Testis (tissue), 2 donors: ENCODE measurements at regions not wholly inside any gene's neighbourhood (a gene's known extent, or its start where the extent isn't known, plus 50 kb on each side); places are given as distances from the start of the nearest gene placed in this dataset.

Experiments
- DNase-seq: peaks from one replicate; pipeline ENCODE4 v3.0.0-alpha.2; 2019
- H3K27ac ChIP-seq, 2 donors: fragments of 200-600 bp; sonication (generic); one replicate each; pipeline ENCODE4 v1.5.1; 2019
- H3K27me3 ChIP-seq: fragments of 200-600 bp; sonication (generic); one replicate; pipeline ENCODE4 v1.5.1; 2019
- H3K36me3 ChIP-seq: fragments of 200-600 bp; sonication (generic); one replicate; pipeline ENCODE4 v1.5.1; 2017; ENCODE audit warnings: low read depth; ENCODE audit errors: missing control alignments
- H3K4me1 ChIP-seq: fragments of 200-600 bp; sonication (generic); one replicate; pipeline ENCODE4 v1.5.1; 2019
- H3K4me3 ChIP-seq, 2 donors: fragments of 200-600 bp; sonication (generic); one replicate each; pipeline ENCODE4 v1.5.1; 2017 to 2019
- H3K9me3 ChIP-seq: fragments of 200-600 bp; sonication (generic); one replicate; pipeline ENCODE4 v1.5.1; 2017
- CTCF ChIP-seq, 3 experiments: fragments of 450-650 bp in 2 of 3; fragments of 200-600 bp in 1 of 3; sonication (generic) in 1 of 3; IDR thresholded peaks; one replicate each; pipeline ENCODE4 v1.5.1; 2016 to 2019; ENCODE audit warnings: antibody characterized with exemption in 3 of 3, mild to moderate bottlenecking in 2 of 3, moderate library complexity in 1 of 3
- POLR2A ChIP-seq: fragments of 450-650 bp; IDR thresholded peaks from one replicate; pipeline ENCODE4 v1.6.1; 2017; ENCODE audit warnings: antibody characterized with exemption, mild to moderate bottlenecking, moderate library complexity
- WGBS, 2 donors: methylation state at CpG; one replicate each; pipeline ENCODE4 v1.1.5; 2018; 5-methylcytosine and 5-hydroxymethylcytosine counted together
- intact Hi-C: fragments of 100-400 bp; cut with DNase I; formaldehyde crosslinking; loops from one replicate; pipeline ENCODE4 v1.15.1; 2023; ENCODE audit warnings: low total_unique reads

DNA sequence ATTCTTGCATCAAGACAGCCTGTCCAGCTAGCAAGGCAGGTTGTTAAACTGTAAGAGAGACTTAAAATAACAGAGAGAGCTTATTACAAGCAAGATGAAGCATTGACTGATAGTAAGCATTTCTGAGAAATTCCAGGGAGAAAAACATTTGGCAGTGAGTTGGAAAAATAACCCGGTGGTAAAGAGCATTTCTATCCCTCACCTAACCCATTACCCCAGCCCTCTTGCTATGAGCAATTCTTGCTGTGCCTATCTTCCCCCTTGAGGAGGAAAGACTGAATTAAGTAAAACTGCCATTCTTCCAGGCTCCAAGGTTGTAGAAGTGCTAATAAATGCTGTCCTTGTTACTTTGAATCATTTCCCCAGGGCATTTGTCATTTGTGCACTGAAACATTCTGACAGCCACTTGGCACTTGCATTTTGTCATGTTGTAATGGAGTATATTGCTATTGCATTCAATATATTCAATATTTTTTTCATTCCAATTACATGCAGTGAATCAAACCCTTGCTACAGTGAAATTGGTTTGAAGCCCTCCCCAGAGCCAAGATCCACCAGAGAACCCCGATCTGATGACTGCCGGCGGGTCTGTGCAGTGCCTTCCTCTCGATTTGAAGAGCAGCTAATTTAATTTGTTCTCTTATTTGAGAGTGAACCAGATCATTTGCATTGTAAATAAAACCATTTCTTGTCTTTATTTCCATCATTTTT lies 291.1 kb downstream of the HIVEP2 start:
- Histone ChIP-seq H3K4me1 (no peaks in the 10 kb centered on the region), H3K27me3 (no peaks in the 10 kb centered on the region), H3K36me3 (no peaks in the 10 kb centered on the region), H3K4me3 (no peak overlapping the region), H3K27ac (no peak overlapping the region), H3K9me3 (no peaks in the 10 kb centered on the region)
- intact Hi-C loops = no loop called here
- 85 to 87% methylated on average over 5 of the region's 5 CpGs for WGBS, 2 donors
- no peak for DNase-seq
- no peak for TF ChIP-seq POLR2A
- no peak for TF ChIP-seq CTCF (IDR thresholded peaks at IDR 0.05)

DNA sequence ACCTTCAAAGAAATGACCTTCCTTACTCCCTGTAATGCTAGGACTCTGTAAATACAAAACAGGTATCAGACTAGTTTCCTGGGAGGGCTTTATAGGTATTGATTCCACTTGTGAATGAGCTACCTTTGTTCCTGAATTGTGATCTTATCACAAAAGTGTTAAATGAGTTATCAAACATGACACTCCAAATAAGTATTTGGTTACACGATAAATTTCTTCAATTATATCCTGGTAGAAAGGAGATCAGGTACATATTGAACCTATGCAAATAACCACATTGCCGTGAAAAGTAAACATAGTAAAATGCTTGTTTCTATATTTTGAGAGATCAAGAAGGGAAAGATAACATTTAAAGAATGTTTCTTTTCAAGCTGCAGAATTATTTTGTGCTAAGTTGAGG lies 285.3 kb downstream of the HIVEP2 start:
- no peak overlapping the region for H3K4me3 ChIP-seq
- no peaks in the 10 kb centered on the region for H3K9me3 ChIP-seq
- intact Hi-C loops = no loop called here
- no peak overlapping the region for H3K27ac ChIP-seq
- no peaks in the 10 kb centered on the region for H3K27me3 ChIP-seq
- DNase-seq = no peak
- no peaks in the 10 kb centered on the region for H3K4me1 ChIP-seq
- H3K36me3 ChIP-seq = no peaks in the 10 kb centered on the region
- WGBS, 2 donors = 36 to 70% methylated on average over 2 of the region's 2 CpGs
- TF ChIP-seq POLR2A (no peak), CTCF (IDR thresholded peaks at IDR 0.05) (no peak)

DNA sequence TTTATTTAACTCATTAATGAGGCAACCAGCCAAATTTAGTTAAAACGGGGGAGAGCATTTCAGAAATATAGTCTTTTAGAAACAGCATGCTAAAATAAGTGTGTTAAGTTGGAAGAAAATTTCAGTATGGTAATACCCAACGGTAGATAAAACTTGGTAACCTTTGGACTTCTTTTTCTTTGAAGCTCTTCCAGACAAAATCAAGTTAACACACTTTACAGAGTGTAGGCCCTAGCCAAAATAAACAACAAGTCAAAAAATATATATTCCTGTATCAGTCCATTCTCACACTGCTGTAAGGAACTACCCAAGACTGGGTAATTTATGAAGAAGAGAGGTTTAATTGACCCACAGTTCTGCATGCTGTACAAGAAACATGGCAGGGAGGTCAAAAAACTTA lies 279.6 kb downstream of the HIVEP2 start:
- Histone ChIP-seq H3K4me3 (no peak overlapping the region), H3K36me3 (no peaks in the 10 kb centered on the region), H3K4me1 (no peaks in the 10 kb centered on the region), H3K9me3 (no peaks in the 10 kb centered on the region), H3K27ac (no peak overlapping the region), H3K27me3 (no peaks in the 10 kb centered on the region)
- intact Hi-C loops = no loop called here
- TF ChIP-seq CTCF (IDR thresholded peaks at IDR 0.05) (no peak), POLR2A (no peak)
- no peak for DNase-seq
- WGBS, 2 donors = 59 to 66% methylated on average over 2 of the region's 2 CpGs

DNA sequence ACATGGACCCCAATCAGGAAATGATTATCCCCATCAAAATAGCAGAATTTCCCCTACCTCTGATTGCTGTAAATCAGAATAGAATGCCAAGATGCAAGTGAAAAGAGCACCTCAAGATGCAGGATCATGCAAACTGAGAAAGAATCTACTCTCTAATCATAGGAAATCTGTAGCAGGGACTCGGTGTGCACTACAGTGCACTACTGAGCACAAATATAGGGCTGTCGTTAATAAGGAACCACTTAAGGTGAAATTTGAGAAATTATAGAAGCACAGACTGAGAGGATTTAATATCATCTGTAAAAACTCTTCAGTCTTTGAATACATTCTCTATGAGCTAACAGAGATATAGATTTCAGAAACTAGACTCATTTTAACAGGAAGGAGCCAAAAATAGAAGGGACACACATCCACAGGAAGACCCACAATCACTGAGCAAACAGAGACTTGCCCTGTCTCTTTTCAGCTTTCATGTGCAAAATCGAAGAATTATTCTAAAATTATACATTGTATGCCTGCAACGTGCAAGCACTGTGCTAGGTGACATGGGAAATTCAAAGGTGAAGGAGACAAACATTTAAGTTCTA lies 278.3 kb downstream of the HIVEP2 start:
- H3K27ac ChIP-seq = no peak overlapping the region
- 76 to 79% methylated on average over 4 of the region's 4 CpGs for WGBS, 2 donors
- H3K27me3 ChIP-seq = no peaks in the 10 kb centered on the region
- no peak for TF ChIP-seq CTCF (IDR thresholded peaks at IDR 0.05)
- no peak for TF ChIP-seq POLR2A
- H3K4me3 ChIP-seq = no peak overlapping the region
- H3K4me1 ChIP-seq = no peaks in the 10 kb centered on the region
- intact Hi-C loops = no loop called here
- no peaks in the 10 kb centered on the region for H3K36me3 ChIP-seq
- DNase-seq = no peak
- H3K9me3 ChIP-seq = no peaks in the 10 kb centered on the region
